Breast epithelium (tissue), 3 donors: ENCODE measurements at regions not wholly inside any gene's neighbourhood (a gene's known extent, or its start where the extent isn't known, plus 50 kb on each side); places are given as distances from the start of the nearest gene placed in this dataset.

Experiments used
- POLR2AphosphoS5 ChIP-seq, 3 donors: sonication (generic); formaldehyde crosslinking; IDR thresholded peaks; one replicate each; pipeline ENCODE4 v1.6.1; 2017; ENCODE audit warnings: antibody characterized with exemption in 3 of 3
- TF ChIP-seq, protein P1 (sequence below), 3 donors: fragments of 450-650 bp; IDR thresholded peaks; one replicate each; pipeline ENCODE4 v1.5.1; 2016 to 2017; ENCODE audit warnings: antibody characterized with exemption in 3 of 3, mild to moderate bottlenecking in 3 of 3, moderate library complexity in 3 of 3

GRCh38 chr2:228853151-228853550 is 417.9 kb downstream of the PID1 start:
- no peak for TF ChIP-seq POLR2AphosphoS5 (IDR thresholded peaks at IDR 0.05)
- TF ChIP-seq, protein P1, sequence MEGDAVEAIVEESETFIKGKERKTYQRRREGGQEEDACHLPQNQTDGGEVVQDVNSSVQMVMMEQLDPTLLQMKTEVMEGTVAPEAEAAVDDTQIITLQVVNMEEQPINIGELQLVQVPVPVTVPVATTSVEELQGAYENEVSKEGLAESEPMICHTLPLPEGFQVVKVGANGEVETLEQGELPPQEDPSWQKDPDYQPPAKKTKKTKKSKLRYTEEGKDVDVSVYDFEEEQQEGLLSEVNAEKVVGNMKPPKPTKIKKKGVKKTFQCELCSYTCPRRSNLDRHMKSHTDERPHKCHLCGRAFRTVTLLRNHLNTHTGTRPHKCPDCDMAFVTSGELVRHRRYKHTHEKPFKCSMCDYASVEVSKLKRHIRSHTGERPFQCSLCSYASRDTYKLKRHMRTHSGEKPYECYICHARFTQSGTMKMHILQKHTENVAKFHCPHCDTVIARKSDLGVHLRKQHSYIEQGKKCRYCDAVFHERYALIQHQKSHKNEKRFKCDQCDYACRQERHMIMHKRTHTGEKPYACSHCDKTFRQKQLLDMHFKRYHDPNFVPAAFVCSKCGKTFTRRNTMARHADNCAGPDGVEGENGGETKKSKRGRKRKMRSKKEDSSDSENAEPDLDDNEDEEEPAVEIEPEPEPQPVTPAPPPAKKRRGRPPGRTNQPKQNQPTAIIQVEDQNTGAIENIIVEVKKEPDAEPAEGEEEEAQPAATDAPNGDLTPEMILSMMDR (IDR thresholded peaks at IDR 0.05), result no peak
